ENCODE measurements at regions not wholly inside any gene's neighbourhood (a gene's known extent, or its start where the extent isn't known, plus 50 kb on each side); places are given as distances from the start of the nearest gene placed in this dataset.

DNA sequence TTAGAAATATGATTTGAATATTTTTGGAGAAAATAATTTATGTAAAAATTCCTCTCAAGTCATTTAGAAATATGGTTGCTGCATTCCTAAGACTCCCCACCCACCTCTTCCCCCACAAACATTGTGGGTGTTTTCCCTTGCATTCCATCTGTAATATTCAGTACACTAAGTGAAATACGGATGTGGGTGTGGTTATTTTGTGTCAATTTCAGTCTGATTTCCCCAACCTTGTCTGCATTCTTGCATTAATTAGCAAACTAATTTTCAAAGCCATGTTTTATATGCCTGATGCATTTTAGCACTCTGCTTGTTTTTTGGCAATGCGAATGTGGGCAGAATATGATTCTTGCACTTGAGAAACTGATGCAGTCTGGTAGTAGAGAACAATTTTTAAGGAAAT lies 408.3 kb upstream of the RGMA start:
- CTCF ChIA-PET = no interaction called here
- TF ChIP-seq, protein P1, sequence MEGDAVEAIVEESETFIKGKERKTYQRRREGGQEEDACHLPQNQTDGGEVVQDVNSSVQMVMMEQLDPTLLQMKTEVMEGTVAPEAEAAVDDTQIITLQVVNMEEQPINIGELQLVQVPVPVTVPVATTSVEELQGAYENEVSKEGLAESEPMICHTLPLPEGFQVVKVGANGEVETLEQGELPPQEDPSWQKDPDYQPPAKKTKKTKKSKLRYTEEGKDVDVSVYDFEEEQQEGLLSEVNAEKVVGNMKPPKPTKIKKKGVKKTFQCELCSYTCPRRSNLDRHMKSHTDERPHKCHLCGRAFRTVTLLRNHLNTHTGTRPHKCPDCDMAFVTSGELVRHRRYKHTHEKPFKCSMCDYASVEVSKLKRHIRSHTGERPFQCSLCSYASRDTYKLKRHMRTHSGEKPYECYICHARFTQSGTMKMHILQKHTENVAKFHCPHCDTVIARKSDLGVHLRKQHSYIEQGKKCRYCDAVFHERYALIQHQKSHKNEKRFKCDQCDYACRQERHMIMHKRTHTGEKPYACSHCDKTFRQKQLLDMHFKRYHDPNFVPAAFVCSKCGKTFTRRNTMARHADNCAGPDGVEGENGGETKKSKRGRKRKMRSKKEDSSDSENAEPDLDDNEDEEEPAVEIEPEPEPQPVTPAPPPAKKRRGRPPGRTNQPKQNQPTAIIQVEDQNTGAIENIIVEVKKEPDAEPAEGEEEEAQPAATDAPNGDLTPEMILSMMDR (IDR thresholded peaks at IDR 0.05; ENCODE audit: insufficient read depth, low read depth, low read length) = no peak
- DNase-seq (ENCODE audit: low read depth) = no peak

DNA sequence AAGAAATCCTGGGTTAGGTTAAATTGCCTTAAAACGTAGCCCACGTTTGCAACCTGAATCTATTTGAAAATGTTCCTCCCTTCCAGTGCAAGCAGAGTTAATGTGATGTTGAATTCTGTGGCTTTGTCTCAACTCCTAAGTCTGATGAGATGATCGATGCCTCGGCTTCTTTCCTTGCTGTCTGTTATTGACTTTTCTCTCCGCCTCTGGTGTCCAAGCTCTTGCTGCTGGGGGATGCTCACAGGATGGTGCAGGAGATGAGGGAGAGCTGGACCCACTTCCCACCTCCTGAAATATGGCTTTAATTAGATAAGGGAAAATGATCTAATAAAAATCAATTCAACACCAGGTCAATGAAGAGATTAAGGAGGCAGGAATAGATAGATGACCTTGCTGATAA lies 407.9 kb upstream of the RGMA start:
- Histone ChIP-seq H3K27me3 (ENCODE audit: control insufficient read depth, insufficient read depth, low read length) (no peaks in the 10 kb centered on the region), H3K36me3 (ENCODE audit: control insufficient read depth, insufficient read depth, low read length) (no peaks in the 10 kb centered on the region), H3K4me3 (ENCODE audit: low read depth, low read length) (no peak overlapping the region)
- POLR2A ChIA-PET = no interaction called here
- TF ChIP-seq, protein P1 (IDR thresholded peaks at IDR 0.05; ENCODE audit: insufficient read depth, low read depth, low read length) = no peak
- DNase-seq (ENCODE audit: low read depth) = no peak
- CTCF ChIA-PET = no interaction called here

More for the DNA sequence above, 408.3 kb upstream of the RGMA start:
- no peak overlapping the region for H3K4me3 ChIP-seq (ENCODE audit: low read depth, low read length)
- H3K27me3 ChIP-seq (ENCODE audit: control insufficient read depth, insufficient read depth, low read length) = no peaks in the 10 kb centered on the region
- no peaks in the 10 kb centered on the region for H3K36me3 ChIP-seq (ENCODE audit: control insufficient read depth, insufficient read depth, low read length)
- POLR2A ChIA-PET = no interaction called here

DNA sequence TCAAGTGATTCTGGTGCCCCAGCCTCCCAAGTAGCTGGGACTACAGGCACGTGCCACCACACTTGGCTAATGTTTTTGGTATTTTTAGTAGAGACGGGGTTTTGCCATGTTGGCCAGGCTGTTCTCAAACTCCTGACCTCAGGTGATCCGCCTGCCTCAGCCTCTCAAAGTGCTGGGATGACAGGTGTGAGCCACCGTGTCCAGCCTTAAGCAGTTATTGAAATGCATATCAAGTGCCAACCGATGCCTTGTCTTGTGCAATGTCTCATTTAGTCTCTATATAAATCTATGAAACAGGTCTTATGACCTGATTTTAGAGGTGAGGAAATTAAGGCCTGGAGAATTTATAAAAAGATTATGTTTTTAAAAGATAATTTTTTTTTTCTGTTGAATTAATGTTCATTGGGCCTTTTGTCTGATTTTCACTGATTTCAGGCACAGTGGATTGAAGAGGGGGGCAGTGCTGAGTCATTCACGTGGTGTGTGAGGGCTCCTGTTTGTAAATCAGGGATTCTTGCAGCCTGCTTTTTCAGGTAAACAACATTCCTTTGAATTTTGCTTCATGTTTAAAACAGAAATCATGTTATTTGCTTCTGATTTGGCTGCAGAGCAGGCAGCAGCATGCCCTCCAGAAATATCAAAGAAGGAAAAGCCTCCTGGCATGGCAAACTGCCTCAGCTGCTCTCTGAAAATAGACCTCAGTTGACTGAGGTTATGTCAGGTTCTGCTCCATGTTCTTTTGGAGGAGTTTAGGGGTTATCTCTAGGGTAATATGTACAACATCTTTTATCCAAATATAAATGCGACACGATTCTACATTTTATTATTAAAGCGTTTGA lies 407.0 kb upstream of the RGMA start:
- no peak for DNase-seq (ENCODE audit: low read depth)

DNA sequence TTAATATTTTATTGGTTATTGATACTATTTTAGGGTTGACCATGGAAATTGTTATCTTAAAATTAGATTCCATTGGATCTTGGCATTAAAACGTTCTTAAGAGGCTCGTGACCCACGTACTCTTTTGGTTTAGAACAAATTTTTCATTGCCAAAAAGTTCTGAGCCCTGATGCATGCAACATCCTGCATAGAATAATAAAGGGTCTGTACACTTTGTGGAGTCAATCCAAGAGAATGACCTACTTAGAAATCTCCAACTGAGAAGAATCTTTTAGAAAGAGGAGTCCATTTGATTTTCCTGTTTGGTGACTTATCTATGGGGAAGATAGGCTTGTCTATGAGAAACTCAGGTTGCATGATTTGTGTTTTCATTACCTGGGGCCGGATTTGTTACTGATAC lies 404.2 kb upstream of the RGMA start:
- TF ChIP-seq, protein P1 (IDR thresholded peaks at IDR 0.05; ENCODE audit: insufficient read depth, low read depth, low read length) = no peak
- POLR2A ChIA-PET = no interaction called here
- no peak for DNase-seq (ENCODE audit: low read depth)
- CTCF ChIA-PET = no interaction called here
- no peaks in the 10 kb centered on the region for H3K36me3 ChIP-seq (ENCODE audit: control insufficient read depth, insufficient read depth, low read length)
- H3K4me3 ChIP-seq (ENCODE audit: low read depth, low read length) = no peak overlapping the region
- H3K27me3 ChIP-seq (ENCODE audit: control insufficient read depth, insufficient read depth, low read length) = no peaks in the 10 kb centered on the region

More for the DNA sequence above, 407.0 kb upstream of the RGMA start:
- H3K36me3 ChIP-seq (ENCODE audit: control insufficient read depth, insufficient read depth, low read length) = no peaks in the 10 kb centered on the region
- CTCF ChIA-PET = no interaction called here
- H3K27me3 ChIP-seq (ENCODE audit: control insufficient read depth, insufficient read depth, low read length) = no peaks in the 10 kb centered on the region
- POLR2A ChIA-PET = no interaction called here
- TF ChIP-seq, protein P1 (IDR thresholded peaks at IDR 0.05; ENCODE audit: insufficient read depth, low read depth, low read length) = no peak
- H3K4me3 ChIP-seq (ENCODE audit: low read depth, low read length) = no peak overlapping the region

DNA sequence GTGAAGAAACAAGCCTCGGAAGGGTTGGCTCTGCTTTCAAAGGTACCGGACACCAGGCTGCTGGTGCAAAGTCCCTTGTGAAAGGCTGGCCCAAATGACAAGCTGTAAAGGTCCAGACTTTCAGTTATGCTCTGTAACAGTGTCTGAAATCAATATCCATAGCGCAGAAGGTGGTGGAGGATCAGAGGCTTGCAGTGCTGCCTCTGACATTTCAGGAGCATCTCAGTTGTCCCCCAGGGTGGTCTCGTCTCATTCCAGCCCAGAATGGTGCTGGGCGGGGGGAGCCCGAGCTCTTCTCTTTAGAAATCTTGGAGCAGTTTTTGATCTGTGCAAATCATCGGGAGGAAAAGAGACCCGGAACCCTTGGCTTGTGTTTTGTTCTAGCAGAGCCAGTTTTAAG lies 402.3 kb upstream of the RGMA start:
- no peaks in the 10 kb centered on the region for H3K36me3 ChIP-seq (ENCODE audit: control insufficient read depth, insufficient read depth, low read length)
- TF ChIP-seq, protein P1 (IDR thresholded peaks at IDR 0.05; ENCODE audit: insufficient read depth, low read depth, low read length) = no peak
- POLR2A ChIA-PET = no interaction called here
- H3K4me3 ChIP-seq (ENCODE audit: low read depth, low read length) = no peak overlapping the region
- DNase-seq (ENCODE audit: low read depth) = no peak
- no peaks in the 10 kb centered on the region for H3K27me3 ChIP-seq (ENCODE audit: control insufficient read depth, insufficient read depth, low read length)
- CTCF ChIA-PET = no interaction called here

All from BJ (cell line).